ENCODE measurements at regions not wholly inside any gene's neighbourhood (a gene's known extent, or its start where the extent isn't known, plus 50 kb on each side); places are given as distances from the start of the nearest gene placed in this dataset.

DNA sequence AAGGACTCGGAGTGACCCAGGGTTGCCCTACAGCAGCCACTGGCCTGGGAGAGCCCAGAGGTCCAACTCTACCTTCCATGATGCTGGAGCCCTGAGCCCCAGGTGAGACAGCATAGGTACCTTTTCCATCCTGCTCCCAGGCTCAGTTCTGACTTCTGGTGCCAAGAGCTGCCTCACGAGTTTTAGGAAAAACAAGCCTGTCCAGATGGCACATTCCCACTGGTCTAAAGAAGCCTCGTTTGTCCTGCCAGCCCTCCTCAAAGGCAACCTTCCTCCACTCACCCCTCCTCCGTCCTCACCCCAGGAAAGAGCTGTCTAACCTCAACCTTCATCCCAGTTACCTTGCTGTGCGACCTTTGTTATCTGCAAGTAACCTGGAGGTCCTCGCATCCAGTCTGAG is 53.5 kb upstream of the PRELP start:
- H3K4me1 ChIP-seq: peaks cover 11% of the 10 kb centered on the region
- intact Hi-C loops (cut with DNase I): no loop called here

DNA sequence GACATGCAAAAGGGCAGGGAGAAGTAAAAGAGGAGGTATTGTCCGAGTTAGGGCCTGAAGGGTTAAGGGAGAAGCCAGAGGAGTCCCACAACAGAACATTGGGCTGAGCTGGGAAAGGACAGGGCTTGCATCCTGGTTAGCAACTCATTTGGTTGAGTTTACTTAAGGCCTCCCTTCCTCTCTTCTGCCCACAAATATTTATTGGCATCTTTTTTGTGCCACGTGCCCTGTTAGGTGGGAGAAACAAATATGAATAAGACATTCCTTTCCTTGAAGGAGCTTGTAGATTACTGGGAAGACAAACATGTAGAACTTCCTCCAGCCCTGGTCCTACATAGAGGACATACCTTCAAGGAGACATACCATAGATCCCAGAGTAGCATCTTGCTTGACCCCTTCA is 53.0 kb upstream of the PRELP start:
- TF ChIP-seq POLR2A (IDR thresholded peaks at IDR 0.05): no peak
- TF ChIP-seq POLR2AphosphoS5 (IDR thresholded peaks at IDR 0.05; ENCODE audit: insufficient read depth in 1 of 2, low read depth in 1 of 2): no peak
- TF ChIP-seq, protein P1, sequence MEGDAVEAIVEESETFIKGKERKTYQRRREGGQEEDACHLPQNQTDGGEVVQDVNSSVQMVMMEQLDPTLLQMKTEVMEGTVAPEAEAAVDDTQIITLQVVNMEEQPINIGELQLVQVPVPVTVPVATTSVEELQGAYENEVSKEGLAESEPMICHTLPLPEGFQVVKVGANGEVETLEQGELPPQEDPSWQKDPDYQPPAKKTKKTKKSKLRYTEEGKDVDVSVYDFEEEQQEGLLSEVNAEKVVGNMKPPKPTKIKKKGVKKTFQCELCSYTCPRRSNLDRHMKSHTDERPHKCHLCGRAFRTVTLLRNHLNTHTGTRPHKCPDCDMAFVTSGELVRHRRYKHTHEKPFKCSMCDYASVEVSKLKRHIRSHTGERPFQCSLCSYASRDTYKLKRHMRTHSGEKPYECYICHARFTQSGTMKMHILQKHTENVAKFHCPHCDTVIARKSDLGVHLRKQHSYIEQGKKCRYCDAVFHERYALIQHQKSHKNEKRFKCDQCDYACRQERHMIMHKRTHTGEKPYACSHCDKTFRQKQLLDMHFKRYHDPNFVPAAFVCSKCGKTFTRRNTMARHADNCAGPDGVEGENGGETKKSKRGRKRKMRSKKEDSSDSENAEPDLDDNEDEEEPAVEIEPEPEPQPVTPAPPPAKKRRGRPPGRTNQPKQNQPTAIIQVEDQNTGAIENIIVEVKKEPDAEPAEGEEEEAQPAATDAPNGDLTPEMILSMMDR (IDR thresholded peaks at IDR 0.05): no peak
- Histone ChIP-seq H3K27me3 (no peaks in the 10 kb centered on the region), H3K27ac (no peak overlapping the region), H3K4me1 (peaks cover 11% of the 10 kb centered on the region), H3K9me3 (no peaks in the 10 kb centered on the region), H3K36me3 (no peaks in the 10 kb centered on the region), H3K4me3 (no peak overlapping the region)
- intact Hi-C loops (cut with DNase I): no loop called here
- DNase-seq (ENCODE audit: extremely low spot score in 2 of 2): no peak

More for the DNA sequence above, 53.5 kb upstream of the PRELP start:
- Histone ChIP-seq H3K4me3 (no peak overlapping the region), H3K27ac (no peak overlapping the region), H3K36me3 (no peaks in the 10 kb centered on the region), H3K27me3 (no peaks in the 10 kb centered on the region), H3K9me3 (no peaks in the 10 kb centered on the region)
- no peak for DNase-seq (ENCODE audit: extremely low spot score in 2 of 2)
- no peak for TF ChIP-seq POLR2AphosphoS5 (IDR thresholded peaks at IDR 0.05; ENCODE audit: insufficient read depth in 1 of 2, low read depth in 1 of 2)
- no peak for TF ChIP-seq POLR2A (IDR thresholded peaks at IDR 0.05)
- TF ChIP-seq, protein P1 (IDR thresholded peaks at IDR 0.05): no peak

DNA sequence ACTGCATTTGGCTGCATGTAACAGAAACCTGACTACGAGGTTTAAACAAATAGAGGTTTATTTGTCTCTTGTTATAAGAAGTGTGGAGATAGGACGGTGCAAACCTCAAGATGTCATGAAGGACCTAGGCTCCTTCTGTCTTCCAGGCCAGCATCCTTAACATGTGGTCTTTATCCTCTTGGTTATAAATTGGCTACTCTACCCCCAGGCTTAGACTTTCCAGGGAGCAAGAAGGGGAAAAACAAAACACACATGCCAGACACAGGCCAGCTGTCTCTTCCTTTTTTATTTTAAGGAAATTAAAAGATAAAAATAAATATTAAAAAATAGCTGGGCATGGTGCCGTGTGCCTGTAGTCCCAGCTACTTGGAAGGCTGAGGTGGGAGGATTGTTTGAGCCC is 51.3 kb upstream of the PRELP start:
- peaks cover 11% of the 10 kb centered on the region for H3K4me1 ChIP-seq
- H3K27me3 ChIP-seq: no peaks in the 10 kb centered on the region
- H3K27ac ChIP-seq: no peak overlapping the region
- H3K4me3 ChIP-seq: no peak overlapping the region
- intact Hi-C loops (cut with DNase I): no loop called here
- no peaks in the 10 kb centered on the region for H3K9me3 ChIP-seq
- DNase-seq (ENCODE audit: extremely low spot score in 2 of 2): no peak
- H3K36me3 ChIP-seq: no peaks in the 10 kb centered on the region
- TF ChIP-seq POLR2AphosphoS5 (IDR thresholded peaks at IDR 0.05; ENCODE audit: insufficient read depth in 1 of 2, low read depth in 1 of 2): no peak
- TF ChIP-seq, protein P1 (IDR thresholded peaks at IDR 0.05): no peak
- TF ChIP-seq POLR2A (IDR thresholded peaks at IDR 0.05): no peak

DNA sequence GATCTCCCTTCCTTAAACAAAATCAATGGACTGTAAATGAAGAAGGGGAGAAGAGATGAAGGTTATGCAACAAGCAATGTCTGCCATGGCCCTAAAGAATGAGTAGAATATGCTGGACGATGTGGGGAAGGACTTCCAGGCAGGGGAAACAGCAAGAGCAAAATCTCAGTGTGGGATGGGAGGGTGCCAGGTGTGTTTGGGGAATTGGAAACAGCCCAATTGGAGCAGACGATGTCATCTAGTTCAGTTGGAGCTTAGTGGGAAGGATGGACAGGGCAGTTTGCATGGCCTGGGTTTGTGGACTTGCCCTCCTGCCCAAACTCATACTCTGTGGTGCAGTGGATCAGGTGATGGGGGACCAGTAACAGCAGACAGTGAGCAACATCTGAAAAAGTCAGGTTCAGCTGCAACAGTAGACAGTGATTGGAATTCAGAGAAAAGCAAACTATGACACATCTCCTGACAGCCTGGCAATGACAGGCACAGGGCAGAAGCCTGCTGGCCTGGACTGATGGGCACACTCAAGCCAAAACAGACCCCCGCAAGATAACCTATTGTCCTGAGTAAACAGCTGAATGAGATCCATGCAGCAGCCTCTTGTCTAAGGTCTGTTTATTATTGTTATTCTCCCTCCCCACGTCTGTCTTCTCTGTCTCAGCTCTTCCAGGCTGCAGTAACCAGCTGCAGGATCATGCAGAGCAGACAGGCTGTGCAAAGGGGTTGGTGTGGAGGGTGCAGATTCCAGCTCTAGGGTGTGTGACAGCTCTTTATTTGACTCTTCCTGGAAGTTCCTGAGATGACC is 50.5 kb upstream of the PRELP start:
- Histone ChIP-seq H3K4me3 (no peak overlapping the region), H3K4me1 (peaks cover 11% of the 10 kb centered on the region), H3K9me3 (no peaks in the 10 kb centered on the region), H3K36me3 (no peaks in the 10 kb centered on the region), H3K27ac (peak overlapping the region; percentile 24), H3K27me3 (no peaks in the 10 kb centered on the region)
- no peak for TF ChIP-seq POLR2AphosphoS5 (IDR thresholded peaks at IDR 0.05; ENCODE audit: insufficient read depth in 1 of 2, low read depth in 1 of 2)
- TF ChIP-seq POLR2A (IDR thresholded peaks at IDR 0.05): no peak
- TF ChIP-seq, protein P1 (IDR thresholded peaks at IDR 0.05): no peak
- DNase-seq (ENCODE audit: extremely low spot score in 2 of 2): no peak
- intact Hi-C loops (cut with DNase I): no loop called here

DNA sequence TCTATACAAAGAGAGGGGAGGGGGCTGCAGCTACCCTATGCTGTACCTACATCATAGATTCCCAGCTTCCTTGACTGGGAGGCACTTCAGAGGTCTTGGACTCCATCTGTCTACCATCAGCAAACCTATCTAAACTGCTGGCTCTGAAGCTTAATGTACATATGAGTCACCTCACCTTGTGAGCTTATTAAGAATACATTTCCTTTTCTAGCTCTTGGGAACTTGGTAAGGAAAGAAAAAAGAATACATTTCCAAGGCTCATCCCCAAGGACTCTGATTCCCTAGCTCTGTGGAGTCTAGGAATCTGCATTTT is 50.0 kb upstream of the PRELP start:
- H3K9me3 ChIP-seq: no peaks in the 10 kb centered on the region
- no peak for DNase-seq (ENCODE audit: extremely low spot score in 2 of 2)
- no peaks in the 10 kb centered on the region for H3K36me3 ChIP-seq
- H3K27ac ChIP-seq: peak overlapping the region; percentile 24
- no peak for TF ChIP-seq POLR2A (IDR thresholded peaks at IDR 0.05)
- TF ChIP-seq POLR2AphosphoS5 (IDR thresholded peaks at IDR 0.05; ENCODE audit: insufficient read depth in 1 of 2, low read depth in 1 of 2): no peak
- peaks cover 11% of the 10 kb centered on the region for H3K4me1 ChIP-seq
- no peak overlapping the region for H3K4me3 ChIP-seq
- intact Hi-C loops (cut with DNase I): no loop called here
- no peaks in the 10 kb centered on the region for H3K27me3 ChIP-seq

Data from vagina (tissue), 2 donors.